ENCODE measurements at regions not wholly inside any gene's neighbourhood (a gene's known extent, or its start where the extent isn't known, plus 50 kb on each side); places are given as distances from the start of the nearest gene placed in this dataset.
"Not testable (repeated sequence)": the region's sequence is repeated elsewhere in the genome, so short reads cannot be mapped to it uniquely, and the experiment has no call there.

DNA sequence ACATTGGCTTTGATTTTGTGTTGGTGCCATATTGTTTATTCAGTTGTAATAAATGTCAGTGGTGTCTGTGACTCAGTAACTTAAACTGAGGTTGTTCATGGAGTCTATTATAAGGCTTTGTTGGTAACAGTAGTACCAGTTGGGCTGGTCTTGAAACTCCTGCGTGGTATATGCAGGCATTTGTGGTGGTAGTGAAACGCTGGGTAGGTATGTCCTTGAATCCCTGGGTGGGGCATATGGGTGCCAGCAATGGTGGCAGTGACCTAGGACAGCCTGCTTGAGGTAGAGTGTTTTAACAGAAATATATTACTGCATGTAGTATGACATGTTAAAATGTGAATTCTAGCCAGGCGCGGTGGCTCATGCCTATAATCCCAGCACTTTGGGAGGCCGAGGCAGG, 1058.5 kb upstream of the SEMA6A start:
- DNase-seq (ENCODE audit: low read depth): no peak

DNA sequence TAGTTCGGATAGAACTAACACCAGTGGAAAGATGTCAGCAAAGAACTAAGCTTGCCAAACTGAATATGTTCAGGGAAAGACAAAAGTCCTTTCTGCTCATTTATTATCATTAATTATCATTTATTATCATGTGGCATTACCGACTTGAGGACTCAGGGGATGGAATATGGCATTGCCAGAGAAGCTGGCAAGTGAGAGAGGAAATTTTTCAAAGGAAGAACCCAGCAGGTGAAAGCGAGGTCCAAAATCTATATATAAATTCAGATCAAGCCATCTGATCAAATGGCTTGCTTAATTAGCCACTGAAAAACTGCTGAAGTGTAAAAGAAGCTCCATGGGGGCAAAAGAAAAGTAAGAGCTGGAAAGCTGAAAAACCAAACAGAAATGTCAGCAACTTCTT, 1049.6 kb upstream of the SEMA6A start:
- no peak for DNase-seq (ENCODE audit: low read depth)

DNA sequence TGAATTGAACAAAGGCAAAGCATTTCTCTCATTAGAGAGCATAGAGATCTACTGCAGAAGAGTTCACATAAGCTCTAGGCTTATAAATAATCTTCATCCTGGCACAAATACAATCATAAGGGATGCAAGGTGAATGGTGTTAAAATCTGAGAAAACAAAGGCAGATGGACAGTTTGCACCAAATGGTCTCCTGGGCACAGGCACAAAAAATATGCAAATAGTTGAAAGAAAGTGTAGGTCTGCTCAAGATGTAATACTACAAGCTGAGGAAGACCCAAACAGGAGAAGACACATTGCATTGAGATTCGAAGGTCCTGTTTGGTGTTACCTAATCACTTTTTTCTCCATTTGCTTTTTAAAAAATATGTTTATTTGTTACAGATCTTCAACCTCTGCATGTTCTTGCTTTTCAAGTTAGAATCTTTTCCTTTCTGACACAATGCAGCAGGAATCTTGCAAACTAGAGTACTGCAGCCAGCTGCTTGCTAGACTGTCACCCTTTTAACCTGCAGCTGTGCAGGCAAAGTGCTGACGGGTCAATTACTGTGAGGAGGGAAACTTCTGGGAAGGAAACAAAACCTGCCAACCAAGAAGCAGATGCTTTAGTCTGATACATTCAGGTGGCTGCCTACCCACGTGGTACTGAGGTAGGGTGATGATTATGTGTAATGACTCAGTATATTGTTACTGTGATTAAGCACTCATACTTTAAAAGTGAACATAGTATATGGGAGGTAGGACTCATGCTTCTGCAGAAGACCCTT, 1048.6 kb upstream of the SEMA6A start:
- DNase-seq (ENCODE audit: low read depth): no peak

DNA sequence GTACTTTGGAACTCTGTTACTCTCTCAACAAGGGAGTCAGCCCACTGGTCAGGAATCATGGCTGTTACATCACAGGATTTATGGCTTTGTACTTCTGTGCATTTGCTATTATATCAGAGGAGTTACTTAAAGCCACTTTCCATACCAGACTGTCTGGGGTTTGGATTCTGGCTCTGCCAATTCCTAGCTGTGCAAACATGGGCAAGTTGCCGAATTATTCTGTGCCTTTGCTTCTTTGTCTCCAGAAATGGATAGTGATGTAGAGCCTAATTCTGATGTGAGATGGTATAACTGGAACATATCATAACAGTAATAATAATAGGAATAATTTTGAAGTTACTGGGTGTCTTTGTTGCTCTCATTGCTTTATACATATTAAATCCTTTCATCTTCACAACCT, 1047.3 kb upstream of the SEMA6A start:
- no peak for DNase-seq (ENCODE audit: low read depth)

DNA sequence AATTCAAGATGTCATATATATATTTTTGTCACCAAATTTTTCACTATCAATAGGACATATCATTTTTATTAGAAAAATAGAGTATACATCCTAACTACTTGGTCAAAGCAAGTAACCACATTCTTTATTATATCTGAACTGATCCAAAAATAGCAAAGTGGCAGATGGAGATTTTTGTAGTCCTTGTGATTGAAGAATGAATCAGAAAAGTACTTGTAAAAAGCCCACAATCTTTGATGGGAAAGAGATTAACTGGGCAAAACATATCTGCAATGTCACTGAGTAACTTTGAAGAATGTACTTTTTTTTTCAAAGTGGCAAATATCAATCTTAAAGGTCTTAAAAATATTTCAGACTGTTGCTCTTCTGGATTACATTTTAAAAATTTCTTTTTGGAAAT, 1040.6 kb upstream of the SEMA6A start:
- no peak for DNase-seq (ENCODE audit: low read depth)

DNA sequence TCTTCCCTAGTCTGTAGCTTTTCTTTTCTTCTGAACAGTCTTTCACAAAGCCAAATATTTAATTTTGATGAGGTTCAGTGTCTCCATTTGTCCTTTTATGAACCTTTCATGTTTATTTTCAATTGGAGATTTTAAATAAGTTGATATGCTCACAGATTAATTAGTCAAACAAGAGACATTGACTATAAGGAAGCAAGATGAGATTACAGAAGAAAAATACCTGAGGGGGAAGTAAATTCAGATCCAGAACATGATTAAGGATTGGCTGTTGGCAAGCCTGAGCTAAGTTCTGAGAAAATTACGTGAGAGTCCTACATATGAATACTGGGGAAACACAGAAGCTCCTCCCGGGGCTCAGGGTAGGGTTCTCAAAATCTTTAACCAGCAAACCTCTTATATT, 1039.8 kb upstream of the SEMA6A start:
- DNase-seq (ENCODE audit: low read depth): no peak

DNA sequence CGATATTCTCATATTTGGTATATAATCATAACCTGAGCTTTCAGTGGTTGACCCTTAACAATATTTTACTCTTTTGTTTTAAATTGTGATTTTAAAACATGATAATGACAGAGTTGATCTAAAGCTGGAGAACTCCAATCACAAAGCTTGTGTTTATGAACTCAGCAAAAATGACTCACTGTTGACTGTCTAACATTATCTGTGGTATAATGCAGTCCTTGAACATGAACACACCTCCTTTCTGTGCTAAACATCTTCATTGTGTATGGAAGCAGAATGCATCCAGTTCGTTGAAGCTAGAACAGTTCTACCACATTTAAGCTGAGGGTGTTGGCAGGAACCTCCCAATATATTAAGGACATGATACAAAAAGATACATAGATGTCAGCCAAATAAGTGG, 1030.2 kb upstream of the SEMA6A start:
- no peak for DNase-seq (ENCODE audit: low read depth)

DNA sequence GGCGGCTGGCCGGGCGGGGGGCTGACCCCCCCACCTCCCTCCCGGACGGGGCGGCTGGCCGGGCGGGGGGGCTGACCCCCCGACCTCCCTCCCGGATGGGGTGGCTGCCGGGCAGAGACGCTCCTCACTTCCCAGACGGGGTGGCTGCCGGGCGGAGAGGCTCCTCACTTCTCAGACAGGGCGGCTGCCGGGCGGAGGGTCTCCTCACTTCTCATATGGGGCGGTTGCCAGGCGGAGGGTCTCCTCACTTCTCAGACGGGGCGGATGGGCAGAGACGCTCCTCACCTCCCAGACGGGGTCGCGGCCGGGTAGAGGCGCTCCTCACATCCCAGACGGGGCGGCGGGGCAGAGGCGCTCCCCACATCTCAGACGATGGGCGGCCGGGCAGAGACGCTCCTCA, 1025.2 kb upstream of the SEMA6A start:
- DNase-seq (ENCODE audit: low read depth): not testable (repeated sequence)

DNA sequence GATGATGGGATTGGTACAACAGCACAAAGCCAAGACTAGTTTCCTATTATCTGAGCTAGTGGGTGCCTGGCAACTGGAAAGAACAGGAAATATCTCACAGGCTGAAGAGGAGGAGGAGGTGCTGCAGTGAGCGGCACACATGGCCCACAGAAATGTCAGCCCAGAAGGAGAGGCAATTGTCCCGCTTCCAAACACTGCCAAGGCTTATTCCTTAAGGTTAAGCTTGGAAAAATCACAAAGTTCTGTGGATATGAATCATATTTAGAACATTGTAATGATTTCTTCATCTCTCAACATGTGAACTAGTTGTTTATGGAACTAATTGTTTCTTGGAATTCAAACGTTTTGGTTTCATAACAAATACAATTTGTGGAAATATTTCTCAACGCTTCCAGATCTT, 1019.5 kb upstream of the SEMA6A start:
- no peak for DNase-seq (ENCODE audit: low read depth)

DNA sequence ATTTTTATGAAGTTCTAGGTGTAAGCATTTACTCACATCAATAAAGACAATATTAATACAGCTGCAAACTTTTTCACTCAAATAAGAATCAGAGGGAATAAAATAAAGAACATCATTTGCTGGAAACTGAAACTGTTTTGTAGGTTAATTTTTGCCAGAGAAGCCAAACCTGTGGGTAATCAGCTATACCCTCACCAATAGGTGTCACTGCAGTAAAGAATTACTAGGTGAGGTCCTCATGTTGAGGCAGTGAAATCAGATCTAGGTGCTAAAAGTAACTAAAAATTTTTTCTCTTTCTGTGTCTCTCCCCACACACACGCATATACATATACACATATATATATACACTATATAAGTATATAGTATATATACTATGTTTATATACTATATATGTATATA, 1016.3 kb upstream of the SEMA6A start:
- no peak for DNase-seq (ENCODE audit: low read depth)

DNA sequence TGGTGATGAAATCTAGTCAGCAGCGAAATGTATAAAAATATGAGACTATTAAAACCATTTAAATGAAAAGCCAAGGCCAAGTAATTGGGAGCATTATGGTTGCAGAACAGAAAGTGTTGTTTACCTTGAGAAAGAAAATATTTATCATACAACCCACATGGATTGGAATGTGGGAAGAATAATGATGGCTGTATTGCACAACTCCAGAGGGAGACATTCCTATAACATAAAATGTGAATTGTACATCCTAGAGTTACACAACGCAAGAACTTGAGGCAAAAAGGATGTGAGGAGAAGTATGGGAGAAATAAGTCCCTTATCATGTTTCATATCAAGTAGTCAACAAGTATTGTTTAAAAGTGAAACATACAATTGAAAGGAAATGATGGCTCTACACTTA, 1014.0 kb upstream of the SEMA6A start:
- no peak for DNase-seq (ENCODE audit: low read depth)

DNA sequence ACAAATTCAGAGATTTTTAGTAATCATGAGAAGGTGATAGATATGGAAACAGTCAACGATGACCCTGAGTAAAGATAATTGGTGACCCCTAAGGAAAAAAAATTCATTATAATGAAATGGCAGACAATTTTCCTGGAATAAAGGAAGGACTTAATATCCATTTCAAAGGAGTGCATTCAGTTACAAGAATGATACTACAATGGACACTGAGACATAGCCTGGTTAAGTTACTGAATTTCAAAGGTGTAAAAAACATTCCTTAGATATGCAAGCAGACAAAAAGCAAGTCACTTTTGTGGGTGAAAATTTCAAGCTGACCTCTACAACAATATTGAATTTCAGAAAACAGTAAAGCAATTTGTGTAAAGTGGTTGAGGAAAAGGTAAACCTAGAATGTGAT, 1012.5 kb upstream of the SEMA6A start:
- DNase-seq (ENCODE audit: low read depth): no peak

DNA sequence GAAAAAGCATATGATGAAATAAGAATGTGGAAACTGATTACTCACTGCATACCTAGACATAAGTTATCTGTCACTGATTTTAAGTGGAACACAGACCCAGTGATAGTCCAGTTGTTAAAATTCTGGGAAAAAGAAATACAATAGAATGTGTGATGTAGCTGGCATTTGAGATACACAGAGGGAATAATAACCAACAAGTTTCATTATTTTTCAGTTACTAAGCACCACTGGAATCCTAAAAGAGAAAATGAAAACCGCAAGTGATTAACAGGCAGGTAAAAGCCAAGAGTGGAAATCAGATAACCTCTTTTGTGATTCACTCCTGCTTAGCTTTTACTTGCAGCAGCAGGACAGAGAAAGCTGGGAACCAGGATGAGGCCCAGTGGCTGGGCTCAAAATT, 994.0 kb upstream of the SEMA6A start:
- DNase-seq (ENCODE audit: low read depth): no peak

DNA sequence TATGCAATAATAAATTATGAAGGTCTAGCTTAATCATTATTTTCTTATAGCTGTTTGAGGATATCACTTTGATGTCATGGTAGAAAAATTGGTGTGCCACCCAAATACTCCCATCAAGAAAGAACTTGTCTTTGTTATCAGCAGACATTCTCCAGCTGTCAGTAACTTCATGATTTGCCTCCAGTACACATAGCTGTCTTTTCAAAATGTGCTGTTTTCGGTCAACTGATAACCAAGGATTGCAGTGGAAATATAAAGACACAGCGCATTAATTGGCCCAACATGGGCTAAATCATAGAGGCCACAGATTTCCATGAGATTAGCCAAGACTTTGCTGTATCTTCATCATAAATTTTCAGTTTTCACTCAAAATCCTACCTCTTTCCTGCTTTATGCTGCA, 993.5 kb upstream of the SEMA6A start:
- DNase-seq (ENCODE audit: low read depth): no peak

DNA sequence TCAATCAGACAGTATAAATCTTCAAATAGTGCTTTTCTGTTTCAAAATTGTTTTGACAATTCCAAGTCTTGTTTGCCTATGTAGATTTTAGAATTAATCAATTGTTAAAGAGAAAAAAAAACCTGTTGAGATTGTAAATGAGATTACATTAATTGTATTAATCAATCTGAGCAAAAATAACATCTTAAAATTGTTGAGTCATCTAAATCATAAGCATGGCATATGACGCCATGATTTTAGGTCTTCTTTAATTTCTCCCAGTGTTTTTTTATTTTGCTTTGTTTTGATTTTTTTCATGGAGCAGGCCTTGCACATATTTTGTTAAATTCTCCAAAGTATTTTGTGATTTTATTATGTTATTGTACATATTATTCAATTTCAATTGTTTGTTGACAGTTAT, 988.0 kb upstream of the SEMA6A start:
- no peak for DNase-seq (ENCODE audit: low read depth)

DNA sequence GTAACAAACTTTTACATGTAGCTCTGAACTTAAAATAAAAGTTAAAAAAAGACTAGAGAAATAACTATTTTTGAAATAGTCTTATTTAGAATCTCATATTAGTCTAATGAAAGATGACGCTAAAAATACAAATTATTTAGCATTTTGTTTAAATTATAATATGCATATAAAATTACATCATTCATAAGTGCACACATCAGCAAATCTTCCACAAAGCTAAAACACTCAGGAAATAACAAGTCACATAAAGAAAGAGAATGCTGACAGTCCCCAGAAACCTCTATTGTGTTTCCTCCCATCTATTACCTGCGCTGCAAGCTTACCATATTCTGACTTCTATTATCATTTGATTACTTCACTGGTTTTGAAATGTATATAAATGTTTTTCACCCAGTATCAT, 986.9 kb upstream of the SEMA6A start:
- DNase-seq (ENCODE audit: low read depth): no peak

DNA sequence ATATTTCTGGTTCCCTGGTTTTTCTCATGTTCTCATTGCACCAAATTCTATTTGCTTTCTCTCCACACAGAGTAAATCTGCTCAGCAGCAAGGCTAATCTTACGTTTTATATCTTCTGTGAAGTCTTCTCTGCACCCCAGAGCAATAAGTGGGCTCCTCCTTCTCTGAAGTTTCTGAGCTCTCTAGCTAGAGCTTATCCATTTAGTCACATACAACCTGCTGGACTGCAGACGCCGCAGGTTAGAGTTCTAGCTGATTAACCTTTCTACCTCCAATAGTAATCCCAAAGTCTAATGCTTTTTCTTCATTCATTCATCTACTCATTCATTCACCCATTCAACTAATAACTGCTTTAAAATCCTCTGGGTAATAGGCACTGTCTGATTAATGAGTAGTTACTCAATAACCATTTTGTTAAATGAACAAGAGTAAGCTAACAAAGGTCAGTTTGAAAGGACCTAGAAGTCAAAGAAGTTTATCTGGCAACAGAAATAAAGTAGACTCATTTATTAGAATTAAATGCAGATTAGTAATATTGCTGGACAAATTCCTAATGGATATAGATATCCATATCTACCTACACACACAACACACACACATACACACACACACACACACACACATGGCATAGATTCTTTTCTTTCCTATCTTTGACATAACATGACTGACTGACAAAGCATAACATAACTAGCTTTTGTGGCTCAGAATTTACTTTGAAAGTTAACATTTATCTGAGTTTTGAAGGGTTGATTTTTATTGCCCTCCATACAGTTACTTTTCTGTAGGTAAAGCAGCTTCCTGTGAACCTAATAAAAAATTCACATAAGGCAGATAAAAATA, 984.6 kb upstream of the SEMA6A start:
- no peak for DNase-seq (ENCODE audit: low read depth)

DNA sequence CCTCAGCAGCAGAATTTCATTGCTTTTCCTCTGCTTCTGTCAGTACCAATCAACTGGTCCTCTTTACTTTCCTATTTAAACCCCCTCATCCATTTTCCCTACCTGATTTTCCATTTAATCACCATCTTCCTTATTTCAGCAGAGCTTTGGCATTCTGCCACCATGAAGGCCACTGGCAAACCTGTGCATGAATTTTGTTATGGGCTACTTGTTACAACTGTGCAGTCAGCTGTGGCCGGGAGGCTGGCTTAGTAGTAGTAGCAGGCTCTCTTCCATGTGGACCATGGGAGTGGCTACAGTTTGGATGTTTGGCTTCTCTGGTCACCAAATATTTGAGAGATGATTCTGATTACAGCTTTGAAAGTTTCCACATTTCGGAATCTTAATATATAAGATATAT, 976.6 kb upstream of the SEMA6A start:
- no peak for DNase-seq (ENCODE audit: low read depth)

DNA sequence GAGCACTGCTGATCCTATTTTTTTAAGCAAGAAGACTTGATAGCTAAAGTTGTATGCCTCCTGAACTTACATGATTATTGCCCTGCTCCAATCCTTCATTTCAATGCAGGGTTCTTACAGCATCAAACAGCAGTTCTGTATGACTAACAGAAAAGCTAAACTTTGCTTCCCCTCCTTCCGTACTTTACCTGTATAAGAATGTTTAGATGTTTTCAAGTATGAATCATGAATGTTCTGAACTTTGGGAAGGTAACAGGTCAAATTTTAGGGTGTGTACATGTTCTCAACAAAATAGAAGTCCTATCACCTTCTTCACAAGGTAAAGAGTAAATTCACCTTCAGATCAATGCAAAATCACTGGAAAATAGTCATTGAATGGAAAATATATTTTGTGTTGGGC, 972.6 kb upstream of the SEMA6A start:
- no peak for DNase-seq (ENCODE audit: low read depth)

DNA sequence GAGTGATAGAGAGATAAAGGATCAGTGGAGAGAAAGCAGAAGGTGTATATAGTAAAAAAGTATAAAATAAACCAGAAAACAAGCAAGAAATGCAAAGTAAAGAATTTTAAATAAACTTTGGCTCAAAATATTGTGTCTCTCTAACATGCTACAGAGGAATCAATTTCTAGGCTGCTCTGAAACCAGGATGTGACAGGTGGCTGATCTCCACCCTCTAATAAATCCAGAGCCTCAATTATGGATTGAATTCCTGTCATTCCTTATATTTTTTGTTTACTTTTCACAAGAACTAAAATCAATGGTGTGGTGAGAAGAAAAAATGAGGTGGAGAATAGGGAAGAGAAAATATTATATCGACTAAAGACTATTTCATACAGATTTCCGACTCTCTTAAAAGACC, 965.1 kb upstream of the SEMA6A start:
- DNase-seq (ENCODE audit: low read depth): no peak

DNA sequence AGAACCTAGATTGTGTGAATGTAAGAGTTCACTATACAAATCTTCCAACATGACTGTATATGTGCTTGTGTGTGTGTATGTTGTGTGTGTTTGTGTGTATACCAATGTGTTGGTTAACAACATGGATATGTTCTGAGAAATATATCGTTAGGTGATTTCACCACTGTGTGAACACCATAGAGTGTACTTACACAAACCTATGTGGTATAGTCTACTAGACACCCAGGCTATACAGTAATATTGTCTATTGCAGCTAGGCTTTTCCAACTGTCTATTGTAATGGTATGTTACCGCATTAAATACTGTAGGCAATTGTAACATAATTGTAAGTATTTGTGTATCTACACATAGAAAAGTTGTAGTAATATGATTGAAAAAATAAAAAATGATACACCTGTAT, 959.2 kb upstream of the SEMA6A start:
- no peak for DNase-seq (ENCODE audit: low read depth)

DNA sequence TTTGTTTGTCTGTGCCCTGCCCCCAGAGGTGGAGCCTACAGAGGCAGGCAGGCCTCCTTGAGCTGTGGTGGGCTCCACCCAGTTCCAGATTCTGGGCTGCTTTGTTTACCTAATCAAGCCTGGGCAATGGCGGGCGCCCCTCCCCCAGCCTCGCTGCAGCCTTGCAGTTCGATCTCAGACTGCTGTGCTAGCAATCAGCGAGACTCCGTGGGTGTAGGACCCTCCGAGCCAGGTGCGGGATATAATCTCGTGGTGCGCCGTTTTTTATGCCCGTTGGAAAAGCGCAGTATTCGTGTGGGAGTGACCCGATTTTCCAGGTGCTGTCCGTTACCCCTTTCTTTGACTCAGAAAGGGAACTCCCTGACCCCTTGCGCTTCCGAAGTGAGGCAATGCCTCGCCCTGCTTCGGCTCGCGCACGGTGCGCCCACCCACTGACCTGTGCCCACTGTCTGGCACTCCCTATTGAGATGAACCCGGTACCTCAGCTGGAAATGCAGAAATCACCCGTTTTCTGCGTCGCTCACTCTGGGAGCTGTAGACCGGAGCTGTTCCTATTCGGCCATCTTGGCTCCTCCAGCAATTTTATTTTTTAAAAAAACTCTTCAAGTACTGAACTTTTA, 958.5 kb upstream of the SEMA6A start:
- DNase-seq (ENCODE audit: low read depth): not testable (repeated sequence)

DNA sequence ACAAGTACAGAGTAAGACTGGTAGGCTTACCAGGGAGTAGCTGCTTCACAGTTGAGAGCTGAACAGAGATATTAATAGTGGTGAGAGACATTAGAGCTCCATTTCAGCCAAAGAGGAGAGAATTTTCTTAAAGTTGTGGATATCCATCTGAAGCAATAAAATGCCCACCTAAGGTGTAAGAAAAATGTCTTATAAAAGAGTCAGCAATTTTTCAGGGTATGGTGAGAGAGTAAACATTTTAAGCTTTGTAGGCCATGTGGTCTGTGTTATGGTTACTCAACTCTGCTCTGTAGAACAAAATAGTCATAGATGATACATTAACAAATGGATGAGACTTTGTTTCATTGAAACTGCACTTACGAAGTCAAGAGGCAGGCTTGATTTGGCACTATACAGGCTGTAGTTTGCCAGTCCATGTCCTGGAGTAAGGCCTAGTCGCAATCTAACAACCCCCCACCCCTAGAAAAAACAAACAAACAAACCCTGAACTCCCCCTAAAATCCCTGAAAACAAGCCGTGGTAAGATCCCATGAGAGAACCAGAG, 945.4 kb upstream of the SEMA6A start:
- DNase-seq (ENCODE audit: low read depth): no peak
